ENCODE measurements at regions not wholly inside any gene's neighbourhood (a gene's known extent, or its start where the extent isn't known, plus 50 kb on each side); places are given as distances from the start of the nearest gene placed in this dataset.

DNA sequence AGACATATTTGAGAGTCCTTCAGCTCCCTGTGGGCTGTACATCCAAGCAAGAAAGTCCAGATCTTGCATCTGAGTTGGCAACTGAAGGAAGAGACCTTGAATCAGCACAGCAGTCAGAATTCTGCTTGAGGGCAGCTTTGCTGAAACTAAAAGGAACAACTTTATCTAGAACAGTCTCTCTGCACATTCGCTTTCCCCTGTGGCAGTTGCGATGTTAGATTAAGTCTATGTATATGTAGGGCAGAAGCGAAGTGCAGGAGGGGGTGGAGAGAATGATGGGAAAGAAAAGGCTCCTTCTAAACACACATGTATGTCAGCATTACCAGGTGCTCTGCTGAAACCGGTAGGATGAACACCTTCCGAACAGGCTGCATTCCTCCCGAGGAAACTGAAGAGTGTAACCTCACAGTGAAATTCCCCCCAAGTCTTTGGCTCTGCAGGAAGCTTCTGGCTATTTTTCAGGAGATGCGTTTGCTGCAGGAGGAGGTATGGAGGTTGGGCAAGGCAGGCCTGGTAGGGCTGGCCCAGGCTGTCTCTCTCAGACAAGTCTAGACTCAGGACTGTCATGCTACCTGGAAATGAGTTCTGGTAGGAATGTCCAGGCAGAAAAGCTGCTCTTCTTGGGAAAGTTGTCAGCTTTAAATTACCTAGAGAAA is 70.0 kb upstream of the ATL2 start:
- DNase-seq: no peak

DNA sequence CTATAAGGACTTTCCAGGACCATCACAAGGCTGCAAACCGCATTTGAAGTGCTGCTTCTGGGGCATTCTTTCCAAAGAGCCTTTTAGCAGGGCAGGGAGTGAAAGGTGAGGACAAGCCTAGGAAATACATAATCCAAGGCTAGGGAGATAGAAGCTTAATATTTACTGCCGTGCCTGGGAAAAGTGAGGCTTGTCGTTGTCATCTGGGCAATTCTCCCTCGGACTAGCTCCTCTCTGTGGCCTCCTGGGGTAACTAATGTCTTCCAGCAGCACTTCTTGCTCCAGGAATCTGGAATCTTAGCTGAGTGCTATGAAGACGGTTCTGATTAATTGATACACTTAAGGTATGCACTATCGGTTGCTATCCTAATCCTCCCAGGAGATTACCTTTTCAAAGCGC is 69.3 kb upstream of the ATL2 start:
- DNase-seq: no peak

DNA sequence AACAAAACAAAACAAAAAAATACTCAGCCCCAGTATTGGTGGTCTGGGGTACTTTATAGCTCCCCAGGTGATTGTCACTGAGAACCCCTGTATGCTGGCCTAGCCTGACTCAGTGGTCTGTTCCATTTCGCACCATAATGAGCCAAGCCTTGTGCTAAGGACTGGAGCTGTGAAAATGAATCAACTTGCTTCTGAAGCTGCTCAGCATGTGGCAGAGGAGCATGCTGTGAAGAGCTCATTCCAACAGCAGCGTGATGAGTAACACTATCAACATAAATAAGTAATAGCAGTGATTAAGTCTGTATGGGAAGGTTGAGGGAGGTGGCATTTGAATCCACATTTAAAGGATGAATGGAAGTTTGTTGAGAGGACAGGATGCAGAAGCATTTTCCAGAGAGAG is 67.2 kb upstream of the ATL2 start:
- no peak for DNase-seq

DNA sequence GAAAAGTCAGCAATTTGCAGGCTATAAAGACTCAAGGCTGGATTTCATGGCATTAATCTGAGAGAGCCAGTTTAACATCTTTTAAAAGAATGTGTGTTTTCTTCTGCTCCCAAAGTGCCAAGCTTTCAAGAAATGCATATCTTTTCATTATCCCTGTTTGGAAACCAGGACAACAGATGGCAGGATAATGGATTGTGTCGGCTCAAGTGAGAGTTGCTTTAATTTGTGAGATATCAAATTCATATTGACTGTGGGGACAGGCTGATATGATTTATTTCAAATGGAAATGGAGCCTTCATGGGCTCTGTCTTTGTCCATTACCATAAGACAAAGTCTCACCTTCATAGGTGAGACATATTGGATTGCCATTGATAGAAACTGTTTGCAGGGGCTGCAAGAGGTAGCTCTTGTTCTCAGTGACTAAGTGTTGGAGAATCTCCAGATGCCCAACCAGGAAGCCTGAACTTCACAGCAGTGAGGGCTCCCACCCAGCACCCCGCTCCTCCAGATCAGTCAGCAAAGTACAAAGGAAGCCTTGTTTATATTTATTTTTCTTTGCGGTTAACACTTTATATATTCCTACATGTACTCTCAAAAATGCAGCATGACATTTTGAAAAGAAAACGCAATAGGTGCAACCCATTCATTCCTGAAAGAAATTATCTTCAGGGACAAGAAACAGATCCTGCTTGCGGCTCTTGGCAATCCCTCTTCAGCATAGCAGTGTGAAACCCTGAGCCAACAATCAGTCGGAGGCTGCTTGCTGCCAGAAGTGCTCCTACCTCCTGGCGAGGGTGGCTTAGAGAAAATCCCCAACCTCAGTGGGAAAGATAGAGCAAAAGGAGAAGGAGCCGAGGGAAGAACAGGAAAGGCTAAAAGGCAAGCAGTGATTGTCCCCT is 65.8 kb upstream of the ATL2 start:
- DNase-seq: no peak

DNA sequence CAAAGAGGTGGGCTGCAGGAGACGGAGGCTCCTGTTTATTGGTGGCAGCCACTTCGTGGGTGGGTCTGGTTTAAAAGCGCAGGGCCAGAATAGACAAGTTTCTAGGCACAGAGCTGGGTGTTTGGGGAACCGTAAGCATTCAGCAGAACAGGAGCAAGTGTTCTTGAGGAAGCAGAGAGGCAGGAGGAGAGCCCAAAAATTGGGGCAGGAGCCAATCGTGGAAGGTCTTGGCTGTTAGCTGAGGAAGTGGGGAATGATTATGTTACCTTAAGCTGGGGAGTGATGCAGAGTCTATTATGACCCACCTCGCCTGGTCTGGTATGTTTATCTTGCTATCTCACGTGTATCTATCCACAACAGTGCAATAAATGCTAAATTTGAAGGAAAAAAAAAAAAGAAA is 64.3 kb upstream of the ATL2 start:
- DNase-seq: no peak

DNA sequence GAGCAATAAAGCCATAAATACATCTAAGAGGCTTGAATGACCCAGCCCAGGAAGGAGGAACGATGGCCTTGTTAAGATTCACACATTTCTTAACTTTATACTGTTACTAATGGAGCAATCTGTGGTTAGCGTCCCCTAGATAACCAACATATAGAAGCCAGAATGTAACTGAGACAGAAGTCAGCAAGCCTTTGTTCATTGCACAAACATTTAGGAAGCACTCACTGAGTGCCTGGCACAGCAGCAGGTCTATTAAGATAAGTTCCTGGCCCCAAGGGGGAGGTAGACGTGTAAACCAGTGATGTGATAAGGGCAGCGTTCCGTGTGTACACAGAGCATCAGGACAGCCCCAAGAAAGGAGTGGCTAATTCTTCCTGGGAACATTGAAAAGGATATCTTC is 63.6 kb upstream of the ATL2 start:
- DNase-seq: no peak

DNA sequence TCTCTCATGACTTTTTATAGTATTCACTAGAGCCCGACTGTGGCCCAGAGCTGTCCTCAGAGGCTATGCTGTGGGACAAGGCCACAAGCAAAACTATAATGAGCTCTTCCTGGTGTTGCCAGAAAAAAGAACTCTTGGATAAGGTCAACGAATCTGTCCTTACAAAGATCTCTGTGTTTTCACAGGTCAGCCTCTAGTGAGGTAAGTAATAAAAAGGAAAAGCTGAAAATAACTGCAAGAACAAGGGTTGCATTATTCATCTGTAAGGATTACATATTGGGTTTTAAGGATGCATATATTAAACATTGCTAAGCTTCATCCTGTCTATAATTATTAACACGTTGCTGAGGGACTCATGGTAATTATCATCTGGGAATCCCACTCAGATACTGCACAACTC is 62.8 kb upstream of the ATL2 start:
- no peak for DNase-seq

DNA sequence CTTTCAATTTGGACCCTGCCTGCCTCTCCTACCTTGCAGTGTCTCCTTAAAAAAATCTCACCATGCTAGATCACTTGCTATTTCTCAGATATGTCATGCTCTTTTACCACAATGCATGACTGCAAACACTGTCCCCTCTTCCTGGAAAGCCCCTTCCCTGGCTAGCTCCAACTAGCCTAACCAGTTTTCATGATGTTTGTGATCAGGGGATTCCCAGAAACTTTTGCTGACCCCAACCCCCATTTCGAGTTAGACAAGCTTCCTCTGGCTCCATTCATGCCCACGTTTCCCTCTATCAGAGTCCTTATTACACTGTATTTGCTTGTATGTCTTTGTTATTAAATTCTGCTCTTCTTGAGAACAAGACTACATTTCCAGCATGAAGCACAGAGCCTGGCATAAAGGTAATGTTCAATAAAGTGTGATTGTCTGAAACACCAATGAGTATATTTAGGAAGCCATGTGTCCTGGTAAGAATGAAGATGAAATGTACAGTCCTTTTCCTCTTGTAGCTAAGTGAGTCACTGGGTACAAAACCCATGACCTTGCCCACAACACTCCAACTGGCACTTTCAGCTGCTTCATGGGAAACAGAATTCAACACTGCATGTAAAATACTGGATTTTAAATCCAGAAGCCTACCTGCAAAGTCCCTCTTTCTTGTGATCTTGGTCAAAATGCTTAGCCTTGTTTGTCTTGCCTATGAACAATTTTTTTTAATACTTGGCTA is 62.0 kb upstream of the ATL2 start:
- no peak for DNase-seq

DNA sequence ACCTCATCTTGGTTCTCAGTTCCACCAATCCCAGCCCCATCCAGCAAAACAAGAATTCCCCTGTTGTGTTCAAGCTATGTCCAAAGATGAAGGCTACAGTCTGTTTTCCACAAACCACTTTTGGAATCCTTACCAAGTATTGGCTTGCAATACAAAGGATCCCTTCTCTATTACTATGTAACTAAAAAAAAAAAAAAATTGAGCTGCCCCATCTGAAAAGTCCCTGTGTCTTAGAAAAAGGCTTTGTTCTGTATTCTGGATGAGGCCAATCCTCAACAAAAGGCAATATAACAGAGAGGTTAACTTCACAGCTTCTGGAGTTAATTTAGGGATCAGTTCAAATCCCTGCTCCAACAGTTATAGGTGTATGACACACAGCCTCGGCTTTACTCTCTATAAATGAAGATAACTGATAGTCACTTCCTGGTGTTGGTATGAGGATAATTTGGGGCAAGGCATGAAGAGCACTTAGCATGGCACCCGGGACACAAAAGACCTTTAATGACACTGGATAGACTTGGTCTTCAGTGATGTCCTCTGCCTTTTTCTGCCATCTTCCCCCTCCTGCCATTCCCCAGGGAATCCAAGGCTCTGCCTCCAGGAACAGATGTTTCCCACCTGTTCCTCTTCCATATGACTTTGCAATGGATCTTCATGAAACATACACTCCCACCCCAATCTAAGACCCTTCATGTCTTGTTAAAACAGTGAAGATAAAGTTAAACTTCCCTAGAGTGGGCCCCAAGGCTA is 61.2 kb upstream of the ATL2 start:
- no peak for DNase-seq

DNA sequence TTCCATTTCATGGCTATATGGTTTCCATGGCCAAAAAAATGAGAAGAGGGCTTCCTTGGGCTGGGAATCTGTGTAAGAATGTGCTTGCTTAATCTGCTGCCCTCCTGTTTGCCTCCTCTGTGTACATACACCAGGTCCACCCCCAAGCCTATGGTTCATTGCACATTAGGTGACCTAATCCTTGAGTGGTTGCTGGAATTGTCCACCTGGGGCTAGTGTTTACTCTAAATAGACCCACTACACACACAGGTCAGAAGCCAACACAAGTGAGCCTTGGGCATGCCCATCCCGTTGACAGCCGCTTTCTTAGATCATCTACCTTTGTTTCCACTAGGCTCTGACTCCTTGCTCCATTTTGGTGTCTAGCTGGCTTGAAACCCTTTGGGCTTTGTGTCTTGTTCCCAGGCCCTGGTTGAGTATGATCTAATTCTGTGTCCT is 59.2 kb upstream of the ATL2 start:
- no peak for DNase-seq

DNA sequence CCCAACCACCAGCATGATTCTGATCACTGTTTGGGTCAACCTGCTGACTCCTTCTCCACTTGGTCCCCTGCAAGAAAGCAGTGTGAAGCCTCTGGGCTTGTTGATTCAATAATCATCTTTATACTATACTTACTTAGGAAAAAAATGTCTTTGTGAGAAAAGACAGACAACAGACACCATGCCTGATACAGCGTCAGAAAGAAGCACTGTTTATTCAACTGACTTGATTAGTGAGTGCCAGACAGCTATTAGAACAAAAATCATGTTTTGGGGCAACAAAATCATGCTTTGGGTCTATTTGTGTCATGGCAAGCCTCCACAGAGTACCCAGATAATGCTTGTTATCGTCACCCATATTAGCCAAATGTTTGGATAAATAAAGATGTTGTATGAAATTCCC is 58.7 kb upstream of the ATL2 start:
- no peak for DNase-seq

DNA sequence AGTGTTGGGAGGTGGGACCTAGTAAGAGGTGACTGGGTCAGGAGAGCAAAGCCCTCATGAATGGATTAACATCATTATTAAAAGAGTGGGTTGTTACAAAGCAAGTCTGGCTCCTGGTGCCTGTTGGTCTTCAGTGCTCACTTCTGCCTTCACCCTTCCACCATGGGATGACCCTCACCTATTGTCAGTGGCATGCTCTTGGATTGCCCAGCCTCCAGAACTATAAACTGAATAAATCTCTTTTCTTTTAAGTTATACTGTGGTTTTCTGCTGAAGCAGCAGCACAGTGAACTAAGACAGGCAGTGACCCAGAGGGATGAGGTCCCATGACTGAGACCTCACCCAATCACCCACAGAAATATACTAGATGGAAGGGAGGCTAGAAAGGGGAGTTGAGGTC is 57.5 kb upstream of the ATL2 start:
- DNase-seq: no peak

DNA sequence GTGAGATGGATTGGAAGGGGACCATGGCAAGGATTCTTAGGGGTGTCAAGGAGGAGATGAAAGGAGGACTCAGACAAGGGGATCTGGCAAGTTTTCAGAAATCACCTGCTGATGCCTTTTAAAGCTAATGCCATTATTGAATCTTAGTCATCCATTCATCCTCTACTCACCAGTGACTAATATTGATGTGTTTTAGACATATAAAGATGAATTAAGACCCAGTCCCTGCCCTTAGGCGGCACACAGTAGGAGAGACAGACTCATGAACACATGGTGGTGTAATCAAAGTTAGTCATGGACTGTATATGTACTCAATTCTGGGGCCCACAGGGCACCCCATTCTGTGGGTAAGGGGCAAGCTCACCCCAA is 56.5 kb upstream of the ATL2 start:
- DNase-seq: no peak

DNA sequence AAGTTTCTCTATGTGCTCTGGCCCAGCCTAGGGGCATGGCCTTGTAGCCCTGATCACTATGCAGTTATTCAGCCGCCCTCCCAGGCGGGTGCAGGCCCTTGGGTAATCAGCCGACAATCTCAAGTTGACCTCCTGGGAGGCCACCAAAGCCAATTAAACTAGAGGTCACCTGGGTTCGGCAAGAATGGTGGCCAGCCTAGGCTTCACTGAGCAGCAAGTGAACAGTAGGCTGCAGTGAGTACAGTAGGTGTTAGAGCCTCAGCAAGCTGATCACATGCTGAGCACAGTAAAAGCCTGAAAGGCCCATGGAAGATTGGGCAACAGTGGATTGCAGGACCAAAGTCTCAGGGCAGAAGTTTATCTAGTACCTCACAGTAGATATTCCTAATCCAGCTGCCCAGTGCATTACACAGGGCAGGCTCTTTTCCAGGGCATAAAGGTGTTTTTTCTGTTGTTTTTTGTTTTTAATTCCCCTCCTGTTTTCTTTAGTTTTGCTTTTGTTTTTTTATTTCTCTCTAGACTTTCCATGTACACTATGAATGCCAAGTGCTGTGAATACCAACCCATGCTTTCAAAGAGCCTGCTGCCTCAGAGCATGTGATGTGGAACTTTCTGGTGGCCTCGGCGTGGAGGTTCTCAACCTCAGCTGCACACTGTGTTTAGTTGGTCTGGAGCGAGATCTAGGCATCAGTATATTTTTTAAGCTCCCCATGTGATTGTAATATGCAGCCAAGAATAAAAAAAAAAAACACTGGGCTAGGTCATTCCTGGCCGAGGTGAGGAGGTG is 55.9 kb upstream of the ATL2 start:
- no peak for DNase-seq

DNA sequence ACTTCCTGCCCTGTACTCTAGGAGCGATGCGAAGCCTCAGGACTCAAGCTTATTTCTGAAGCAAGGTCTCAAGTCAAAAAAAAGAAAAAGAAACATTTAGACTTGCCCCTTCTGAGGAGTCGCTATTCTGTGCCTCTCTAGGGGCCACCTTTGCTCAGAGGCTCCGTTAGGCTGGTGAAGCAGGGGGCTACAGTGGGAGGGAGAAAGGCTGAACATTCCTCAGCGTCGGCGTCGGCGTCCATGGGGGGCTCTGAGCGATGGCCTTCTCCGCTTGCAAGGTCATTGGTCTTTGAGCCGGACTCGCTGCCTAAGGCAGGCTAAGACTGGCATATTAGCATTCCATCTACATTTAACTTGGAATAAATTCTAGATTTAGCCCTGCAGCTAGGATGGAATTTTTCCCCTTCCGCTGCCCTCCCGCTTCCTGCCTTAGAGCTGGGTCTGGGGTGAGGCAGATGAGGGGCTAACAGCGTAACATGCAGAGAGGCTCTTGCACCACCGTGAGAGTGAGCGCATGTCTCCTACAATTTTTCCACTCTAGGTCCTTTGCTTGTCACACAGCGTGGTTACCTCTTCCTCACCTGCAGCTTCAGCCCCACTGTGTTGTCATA is 53.6 kb upstream of the ATL2 start:
- DNase-seq: no peak

DNA sequence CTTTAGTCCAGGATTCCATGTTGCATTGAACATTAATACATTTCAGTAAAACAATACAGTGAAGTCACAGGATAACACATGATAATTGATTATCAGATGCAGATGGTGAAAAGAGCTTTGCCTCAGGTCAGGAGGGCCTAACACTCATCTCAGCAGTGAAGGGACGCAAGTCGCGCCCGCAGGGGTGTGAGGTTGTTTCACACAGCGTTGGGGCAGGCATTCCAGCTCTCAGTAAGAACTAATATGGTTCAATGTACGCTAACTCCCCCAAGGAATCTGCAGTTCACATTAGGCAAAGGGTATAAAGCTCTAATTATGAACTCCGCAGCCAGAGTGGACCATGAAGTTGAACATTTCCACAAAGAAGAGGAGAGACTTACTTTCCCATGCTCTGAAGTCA is 53.1 kb upstream of the ATL2 start:
- no peak for DNase-seq

DNA sequence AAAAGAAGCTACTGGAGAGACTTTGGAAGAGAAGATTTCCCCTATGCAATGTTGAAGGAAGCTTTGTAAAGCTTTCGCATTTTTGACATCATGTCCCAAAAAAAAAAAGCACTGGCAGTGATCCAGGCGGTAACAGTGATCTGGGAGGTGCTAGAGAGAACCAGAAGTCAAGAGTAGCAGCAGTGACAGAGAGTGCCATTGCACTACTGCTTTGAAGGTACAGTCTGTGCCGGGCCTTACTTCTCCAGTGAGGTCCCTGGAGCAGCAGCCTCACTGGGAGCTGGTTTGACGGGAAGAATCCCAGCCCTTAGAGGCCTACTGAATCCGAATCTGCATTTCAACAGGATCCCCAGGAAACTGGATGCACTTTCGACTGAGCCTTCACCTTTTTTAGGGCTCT is 50.9 kb upstream of the ATL2 start:
- DNase-seq: no peak

DNA sequence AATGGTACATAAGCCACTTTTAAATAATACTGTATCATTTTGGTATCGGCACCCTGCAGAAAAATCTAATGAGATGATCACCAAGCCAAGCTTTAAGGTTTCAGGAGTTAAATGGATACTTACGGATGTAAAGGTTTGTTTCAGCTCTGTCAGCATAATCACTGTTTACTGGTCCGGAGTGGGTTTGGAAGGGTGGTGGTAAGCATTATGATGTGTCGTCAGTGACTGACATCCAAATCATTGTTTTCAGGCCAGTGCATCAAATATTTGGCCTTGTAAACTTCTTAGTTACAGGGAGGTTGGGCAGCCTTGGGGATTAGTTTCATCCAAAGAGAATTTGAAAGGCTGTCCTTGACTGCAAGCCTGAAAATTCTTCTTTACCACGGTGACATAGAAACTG is 50.0 kb upstream of the ATL2 start:
- no peak for DNase-seq

All from activated naive CD4-positive, alpha-beta T cell (primary cell).